T-helper 1 cell treated with Interleukin-12 subunit alpha and Interleukin-12 subunit beta and Interleukin-4 antibody, amounts not matched to agents 30 μg/mL and 1 μg/mL, for 36 hours (primary cell): ENCODE measurements at regions not wholly inside any gene's neighbourhood (a gene's known extent, or its start where the extent isn't known, plus 50 kb on each side); places are given as distances from the start of the nearest gene placed in this dataset.

Experiments used
- H3K27ac Mint-ChIP-seq: one replicate; pipeline ENCODE4 v1.8.0; 2021; ENCODE audit warnings: mild to moderate bottlenecking, mixed read lengths
- H3K27me3 Mint-ChIP-seq: one replicate; pipeline ENCODE4 v1.8.0; 2021; ENCODE audit warnings: low read depth, mixed read lengths
- H3K36me3 Mint-ChIP-seq: one replicate; pipeline ENCODE4 v1.8.0; 2021; ENCODE audit warnings: low read depth, mixed read lengths
- H3K4me1 Mint-ChIP-seq: one replicate; pipeline ENCODE4 v1.8.0; 2021; ENCODE audit warnings: low read depth, mixed read lengths
- H3K4me3 Mint-ChIP-seq: one replicate; pipeline ENCODE4 v1.8.0; 2021; ENCODE audit warnings: mild to moderate bottlenecking, moderate library complexity, mixed read lengths
- H3K9me3 Mint-ChIP-seq: one replicate; pipeline ENCODE4 v1.8.0; 2021; ENCODE audit warnings: mixed read lengths

DNA sequence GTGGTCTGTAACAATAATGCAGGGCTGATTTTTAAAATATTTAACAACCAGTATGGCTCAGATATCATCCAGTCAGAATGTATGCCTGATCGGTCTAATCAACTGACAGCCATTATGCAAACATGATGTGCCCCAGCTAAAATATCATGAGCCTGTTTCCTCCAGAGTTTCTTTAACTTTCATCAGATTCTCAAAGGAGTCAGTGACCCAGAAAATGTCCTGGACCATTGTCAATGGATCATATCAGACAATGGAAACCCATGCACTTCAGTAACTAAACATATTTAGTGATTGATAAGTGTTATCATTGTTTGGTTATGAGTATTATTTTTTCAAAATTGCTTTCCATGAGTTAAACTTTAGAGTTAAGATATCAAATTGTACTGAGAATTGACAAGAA lies 173.5 kb downstream of the LMBRD1 start:
- Mint-ChIP-seq H3K27me3 (peaks cover 18% of the 10 kb centered on the region), H3K9me3 (no peaks in the 10 kb centered on the region), H3K4me1 (no peaks in the 10 kb centered on the region), H3K4me3 (no peak overlapping the region), H3K27ac (no peak overlapping the region), H3K36me3 (no peaks in the 10 kb centered on the region)

DNA sequence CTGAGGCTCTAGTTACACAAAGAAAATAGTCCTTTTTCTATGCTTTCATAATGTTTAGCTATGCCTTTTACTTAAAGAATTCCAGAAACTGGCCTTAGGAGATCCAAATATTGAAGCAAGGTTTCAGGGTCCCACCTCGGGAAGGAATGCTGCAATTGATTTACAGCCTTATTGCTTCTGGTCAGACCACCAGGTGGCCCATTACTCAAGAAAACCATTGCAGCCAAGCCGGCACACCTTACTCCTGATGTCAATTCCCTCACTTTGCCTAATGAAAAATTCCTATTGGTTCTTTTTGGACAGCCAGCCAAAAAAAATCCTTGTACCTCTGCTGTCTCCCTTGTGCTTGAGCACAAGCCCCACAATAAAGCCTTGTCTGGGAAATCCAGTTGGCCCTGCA lies 173.9 kb downstream of the LMBRD1 start:
- Mint-ChIP-seq H3K27me3 (peaks cover 18% of the 10 kb centered on the region), H3K4me3 (no peak overlapping the region), H3K4me1 (no peaks in the 10 kb centered on the region), H3K9me3 (no peaks in the 10 kb centered on the region), H3K36me3 (no peaks in the 10 kb centered on the region), H3K27ac (no peak overlapping the region)

DNA sequence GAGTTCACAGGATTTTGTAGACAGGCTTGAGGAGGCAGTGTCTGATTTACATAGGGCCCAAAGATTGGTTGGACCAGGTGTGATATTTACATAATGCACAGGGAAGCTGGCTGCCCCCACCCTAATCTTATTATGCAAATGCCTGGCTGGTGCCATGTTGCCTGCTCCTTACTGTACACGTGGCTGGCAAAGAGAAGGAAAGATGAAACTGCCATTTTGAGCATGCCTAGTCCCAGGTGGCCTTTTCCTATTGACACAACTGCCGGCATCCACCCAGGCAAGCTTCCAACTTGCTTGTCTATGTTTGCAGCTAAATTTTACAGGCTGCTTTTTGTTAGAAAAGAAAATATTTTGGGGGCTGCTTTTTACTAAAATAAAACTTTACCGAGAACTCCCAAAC lies 174.6 kb downstream of the LMBRD1 start:
- H3K27me3 Mint-ChIP-seq = peaks cover 14% of the 10 kb centered on the region
- H3K36me3 Mint-ChIP-seq = no peaks in the 10 kb centered on the region
- no peak overlapping the region for H3K27ac Mint-ChIP-seq
- no peaks in the 10 kb centered on the region for H3K9me3 Mint-ChIP-seq
- no peak overlapping the region for H3K4me3 Mint-ChIP-seq
- H3K4me1 Mint-ChIP-seq = no peaks in the 10 kb centered on the region

DNA sequence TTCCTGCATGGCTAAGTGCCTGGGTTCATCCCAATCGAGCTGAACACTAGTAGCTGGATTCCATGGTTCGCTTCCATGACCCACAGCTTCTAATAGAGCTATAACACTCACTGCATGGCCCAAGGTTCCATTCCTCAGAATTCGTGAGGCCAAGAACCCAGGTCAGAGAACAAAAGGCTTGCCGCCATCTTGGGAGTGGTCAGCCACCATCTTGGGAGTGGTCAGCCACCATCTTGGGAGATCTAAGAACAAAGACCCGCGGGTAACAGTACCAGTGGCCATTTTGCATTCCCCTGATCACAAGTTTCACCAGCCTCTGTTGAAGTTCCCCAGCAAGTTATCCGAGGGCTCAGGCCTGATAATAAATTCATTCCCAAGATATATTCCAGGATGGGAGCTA lies 179.6 kb downstream of the LMBRD1 start:
- no peaks in the 10 kb centered on the region for H3K36me3 Mint-ChIP-seq
- no peaks in the 10 kb centered on the region for H3K27me3 Mint-ChIP-seq
- no peak overlapping the region for H3K4me3 Mint-ChIP-seq
- H3K27ac Mint-ChIP-seq = no peak overlapping the region
- H3K9me3 Mint-ChIP-seq = no peaks in the 10 kb centered on the region
- H3K4me1 Mint-ChIP-seq = no peaks in the 10 kb centered on the region

DNA sequence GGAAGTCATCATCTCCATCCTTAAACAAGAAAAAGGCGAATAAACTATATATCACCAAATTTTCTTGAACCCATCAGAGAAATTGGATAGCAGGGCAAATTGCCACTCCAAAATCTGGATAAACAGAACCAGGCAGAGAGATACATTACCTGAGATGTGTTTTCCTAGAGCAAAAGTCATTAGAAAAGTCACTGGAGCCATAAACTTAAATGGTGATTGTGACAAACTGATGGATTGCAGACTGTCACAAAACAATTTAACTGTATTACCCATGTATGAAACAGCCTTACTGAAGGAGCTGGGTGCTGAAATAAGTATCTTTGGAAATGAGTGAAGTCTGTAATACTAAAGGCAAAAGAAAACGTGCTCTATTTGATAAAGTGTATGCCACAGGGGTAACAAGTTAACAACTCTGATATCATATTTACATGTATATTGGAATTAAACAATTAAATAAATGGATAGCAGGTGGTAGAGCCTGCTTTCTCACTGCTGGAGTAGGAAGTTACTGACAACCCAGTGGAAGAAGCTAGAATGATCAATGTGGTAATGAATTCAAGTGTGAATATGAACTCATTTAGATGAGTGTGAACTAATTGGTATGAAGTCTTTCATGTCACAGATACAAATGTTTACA lies 186.9 kb downstream of the LMBRD1 start:
- Mint-ChIP-seq H3K27me3 (peaks cover 11% of the 10 kb centered on the region), H3K4me3 (no peak overlapping the region), H3K36me3 (no peaks in the 10 kb centered on the region), H3K4me1 (no peaks in the 10 kb centered on the region), H3K27ac (no peak overlapping the region), H3K9me3 (no peaks in the 10 kb centered on the region)

DNA sequence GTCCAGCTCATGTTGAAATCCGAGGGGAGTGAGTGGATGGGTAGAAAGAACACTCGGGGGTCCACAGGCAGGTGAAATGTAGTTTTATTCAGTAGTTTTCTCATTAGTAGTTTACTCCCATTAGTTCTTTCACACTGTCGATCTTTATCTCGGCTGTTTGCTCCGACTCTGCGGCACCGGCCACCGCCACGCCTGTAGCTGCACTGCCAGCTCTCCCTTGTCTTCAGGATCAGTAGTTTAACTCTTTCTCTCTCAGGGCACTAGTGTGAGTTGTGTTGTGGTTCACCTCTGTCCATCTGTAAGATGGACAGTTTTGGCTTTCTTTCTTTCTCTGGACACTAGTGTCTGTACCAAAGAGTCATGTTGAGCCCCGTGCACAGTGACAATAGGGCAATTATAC lies 195.7 kb downstream of the LMBRD1 start:
- Mint-ChIP-seq H3K27ac (no peak overlapping the region), H3K4me3 (no peak overlapping the region), H3K27me3 (peaks cover 20% of the 10 kb centered on the region), H3K36me3 (no peaks in the 10 kb centered on the region), H3K9me3 (no peaks in the 10 kb centered on the region), H3K4me1 (no peaks in the 10 kb centered on the region)

DNA sequence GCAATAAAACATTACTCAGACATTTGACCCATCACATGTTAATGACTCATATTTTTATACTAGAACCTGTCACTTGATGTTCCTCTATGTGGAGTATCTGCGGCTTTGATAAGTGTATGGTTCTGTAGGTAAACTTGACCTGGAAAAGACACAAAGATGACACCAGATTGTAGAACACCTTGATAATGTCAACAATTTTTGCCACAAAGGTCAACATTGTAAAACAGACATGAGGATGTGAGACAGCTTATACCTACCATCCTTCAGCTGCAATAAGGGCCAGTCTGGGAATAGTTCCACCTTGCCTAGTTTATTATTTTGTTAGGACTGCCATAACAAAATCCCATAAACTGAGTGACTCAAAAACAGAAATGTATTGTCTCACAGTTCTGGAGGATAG lies 202.4 kb downstream of the LMBRD1 start:
- Mint-ChIP-seq H3K36me3 (no peaks in the 10 kb centered on the region), H3K27ac (no peak overlapping the region), H3K4me3 (no peak overlapping the region), H3K27me3 (peaks cover 9% of the 10 kb centered on the region), H3K9me3 (no peaks in the 10 kb centered on the region), H3K4me1 (no peaks in the 10 kb centered on the region)

DNA sequence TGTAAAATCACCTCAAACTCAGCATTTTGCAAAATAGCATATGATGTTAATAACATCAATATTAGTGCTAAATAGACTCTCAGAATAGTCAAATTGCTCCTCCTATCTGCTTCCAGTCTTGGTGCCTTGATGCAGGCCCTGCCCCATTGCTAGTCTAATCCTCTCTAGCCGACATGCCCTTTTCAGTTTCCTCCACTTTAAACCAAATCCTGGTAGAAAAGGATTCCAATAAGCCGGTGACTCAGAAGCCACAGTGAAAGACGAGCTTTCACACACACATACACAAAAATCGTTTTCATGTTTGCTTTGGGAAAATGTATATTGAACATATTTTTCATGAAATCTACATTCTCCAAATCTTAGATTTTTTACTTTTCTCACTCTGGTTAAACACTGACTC lies 203.1 kb downstream of the LMBRD1 start:
- Mint-ChIP-seq H3K4me1 (no peaks in the 10 kb centered on the region), H3K36me3 (no peaks in the 10 kb centered on the region), H3K27ac (no peak overlapping the region), H3K9me3 (no peaks in the 10 kb centered on the region), H3K4me3 (no peak overlapping the region), H3K27me3 (peaks cover 9% of the 10 kb centered on the region)

DNA sequence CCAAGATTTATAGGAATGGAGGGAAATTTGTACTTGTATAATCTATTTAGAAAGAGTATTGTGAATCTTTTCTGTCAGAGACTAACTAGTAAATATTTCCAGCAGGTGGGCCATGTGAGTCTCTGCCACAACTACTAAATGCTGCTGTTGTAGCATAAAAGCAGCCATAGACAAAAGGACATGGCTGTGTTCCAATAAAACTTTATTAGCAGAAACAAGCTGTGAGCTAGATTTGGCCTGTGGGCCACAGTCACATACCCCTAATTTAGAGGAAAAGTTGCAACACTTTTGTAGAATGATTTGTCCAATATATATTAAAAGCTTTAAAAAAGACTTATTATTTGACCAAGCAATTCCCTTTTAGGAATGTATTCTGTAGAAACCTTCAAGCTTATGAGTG lies 207.2 kb downstream of the LMBRD1 start:
- Mint-ChIP-seq H3K9me3 (no peaks in the 10 kb centered on the region), H3K27me3 (peaks cover 22% of the 10 kb centered on the region), H3K4me3 (no peak overlapping the region), H3K27ac (no peak overlapping the region), H3K36me3 (no peaks in the 10 kb centered on the region), H3K4me1 (peaks cover 7% of the 10 kb centered on the region)

DNA sequence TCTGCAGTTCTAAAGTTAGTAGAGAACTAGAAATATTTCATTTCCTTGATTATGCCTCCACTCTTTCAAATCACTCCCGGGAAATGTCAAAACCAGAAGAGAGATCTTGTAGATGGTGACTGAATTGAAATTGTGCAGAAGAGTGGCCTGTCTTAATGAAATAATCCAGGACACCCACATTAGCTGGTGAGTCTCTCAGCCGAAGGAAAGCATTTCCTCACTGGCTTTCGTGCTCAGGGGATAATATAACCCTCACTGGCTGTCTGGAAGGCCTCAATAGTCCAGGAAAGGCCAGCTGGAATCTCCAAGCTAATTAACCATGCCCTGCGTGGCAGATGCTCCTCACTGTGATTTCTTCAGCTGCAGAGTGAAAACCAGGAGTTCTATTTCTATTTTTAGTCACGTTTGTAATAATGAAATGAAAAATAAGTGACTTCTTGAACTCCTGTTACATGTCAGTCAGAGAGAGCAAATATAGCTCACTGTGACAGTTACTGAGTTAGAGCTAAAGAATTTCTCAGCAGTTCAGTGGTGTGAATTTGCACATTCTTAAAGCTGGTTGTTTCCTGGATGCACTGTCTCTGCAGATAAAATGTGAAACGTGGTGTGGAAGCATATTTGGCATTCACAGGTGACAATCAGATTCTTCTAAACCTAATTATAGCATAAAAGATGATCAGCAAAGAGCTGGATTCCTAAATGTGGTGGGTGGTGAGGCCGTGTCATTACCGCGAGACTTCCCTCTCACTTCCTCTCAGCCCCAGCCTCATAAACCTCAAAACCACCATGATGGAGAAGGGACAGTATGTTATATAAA lies 211.7 kb downstream of the LMBRD1 start:
- Mint-ChIP-seq H3K4me3 (no peak overlapping the region), H3K4me1 (peaks cover 7% of the 10 kb centered on the region), H3K36me3 (no peaks in the 10 kb centered on the region), H3K27me3 (peaks cover 29% of the 10 kb centered on the region), H3K27ac (peak overlapping the region; percentile 22), H3K9me3 (no peaks in the 10 kb centered on the region)

DNA sequence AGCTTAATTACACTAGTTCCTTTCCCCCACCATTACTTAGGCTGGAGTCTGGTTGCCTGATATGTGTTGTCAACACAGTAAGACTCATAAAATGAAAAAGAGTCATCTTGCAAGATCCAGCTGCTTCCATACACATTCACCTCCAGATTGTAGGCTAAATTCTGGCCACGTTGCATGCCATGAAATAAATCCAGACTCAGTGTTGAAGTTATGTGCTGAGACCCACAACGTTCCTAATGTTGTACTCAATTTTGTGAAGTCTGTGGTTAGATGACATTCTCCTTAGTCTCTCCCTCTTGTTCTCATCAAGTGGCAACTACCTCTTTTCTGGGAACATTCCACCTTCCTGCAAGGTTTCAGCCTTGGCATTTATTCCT lies 212.3 kb downstream of the LMBRD1 start:
- no peak overlapping the region for H3K27ac Mint-ChIP-seq
- H3K36me3 Mint-ChIP-seq = no peaks in the 10 kb centered on the region
- H3K27me3 Mint-ChIP-seq = peaks cover 29% of the 10 kb centered on the region
- no peak overlapping the region for H3K4me3 Mint-ChIP-seq
- H3K4me1 Mint-ChIP-seq = peaks cover 7% of the 10 kb centered on the region
- H3K9me3 Mint-ChIP-seq = no peaks in the 10 kb centered on the region

DNA sequence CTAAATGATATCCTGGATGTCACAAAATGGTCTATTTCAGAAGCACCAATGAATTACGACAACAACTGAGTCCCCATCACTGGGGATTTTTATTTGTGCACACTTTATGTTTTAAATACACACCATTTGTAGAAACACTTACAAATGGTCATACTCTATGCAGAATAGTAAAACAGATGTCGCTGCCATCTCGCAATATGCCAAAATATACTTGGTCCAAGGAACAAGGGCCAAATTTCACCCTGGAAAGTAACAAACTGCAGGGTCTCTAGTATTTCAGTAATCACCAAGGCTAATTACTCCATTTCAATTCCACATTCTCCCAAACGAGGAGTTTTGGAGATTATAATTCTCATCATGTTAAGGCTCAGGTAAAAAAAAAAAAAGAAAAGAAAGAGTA lies 215.2 kb downstream of the LMBRD1 start:
- H3K4me1 Mint-ChIP-seq = peaks cover 7% of the 10 kb centered on the region
- H3K4me3 Mint-ChIP-seq = no peak overlapping the region
- no peaks in the 10 kb centered on the region for H3K36me3 Mint-ChIP-seq

DNA sequence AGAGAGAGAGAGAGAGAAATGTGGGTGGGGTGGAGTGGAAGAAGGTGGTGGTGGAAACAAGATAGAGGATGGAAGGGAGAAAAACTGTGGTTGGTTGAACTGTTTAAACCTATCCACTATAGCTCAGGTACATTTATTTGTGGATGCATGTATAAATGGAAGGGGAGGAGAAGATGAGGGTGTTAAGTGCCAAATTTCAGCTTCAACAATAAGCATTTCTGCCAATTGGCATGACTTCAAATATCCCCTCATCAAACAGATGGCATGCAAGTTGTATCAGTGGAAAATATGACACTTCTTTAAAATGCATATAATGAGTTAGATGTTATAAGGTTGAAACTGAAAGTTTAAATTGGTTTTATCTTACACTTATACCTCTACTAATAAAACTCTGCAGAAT lies 216.1 kb downstream of the LMBRD1 start:
- Mint-ChIP-seq H3K36me3 (no peaks in the 10 kb centered on the region), H3K27ac (no peak overlapping the region), H3K9me3 (no peaks in the 10 kb centered on the region), H3K4me3 (no peak overlapping the region), H3K27me3 (peaks cover 23% of the 10 kb centered on the region), H3K4me1 (peaks cover 7% of the 10 kb centered on the region)

More for the DNA sequence above, 215.2 kb downstream of the LMBRD1 start:
- H3K9me3 Mint-ChIP-seq = no peaks in the 10 kb centered on the region
- peaks cover 26% of the 10 kb centered on the region for H3K27me3 Mint-ChIP-seq
- no peak overlapping the region for H3K27ac Mint-ChIP-seq

DNA sequence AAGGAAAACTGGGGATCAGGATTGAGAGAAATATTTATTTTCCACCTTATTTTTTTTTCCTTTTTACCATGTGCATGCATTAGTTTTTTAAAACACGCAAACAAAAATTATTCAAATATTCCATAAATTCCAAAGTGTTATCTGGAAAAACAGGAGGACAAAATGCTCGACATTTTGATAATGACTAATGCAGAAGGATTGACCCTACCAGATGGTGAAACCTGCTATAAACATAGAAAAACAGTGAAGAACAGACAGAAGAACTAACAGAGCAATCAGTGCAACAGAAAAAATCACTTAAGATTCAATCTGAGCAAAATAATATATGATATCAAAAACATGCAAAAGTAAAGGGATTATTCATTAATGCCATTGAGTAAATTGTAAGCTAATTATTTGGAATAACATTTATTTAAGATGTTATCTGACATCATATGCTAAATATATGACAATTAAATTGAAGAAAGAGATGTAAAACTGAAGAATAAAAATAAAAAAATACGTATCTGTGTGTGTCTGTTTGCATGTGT lies 218.4 kb downstream of the LMBRD1 start:
- Mint-ChIP-seq H3K36me3 (no peaks in the 10 kb centered on the region), H3K4me1 (no peaks in the 10 kb centered on the region), H3K4me3 (no peak overlapping the region), H3K27me3 (peaks cover 11% of the 10 kb centered on the region), H3K9me3 (no peaks in the 10 kb centered on the region), H3K27ac (no peak overlapping the region)

DNA sequence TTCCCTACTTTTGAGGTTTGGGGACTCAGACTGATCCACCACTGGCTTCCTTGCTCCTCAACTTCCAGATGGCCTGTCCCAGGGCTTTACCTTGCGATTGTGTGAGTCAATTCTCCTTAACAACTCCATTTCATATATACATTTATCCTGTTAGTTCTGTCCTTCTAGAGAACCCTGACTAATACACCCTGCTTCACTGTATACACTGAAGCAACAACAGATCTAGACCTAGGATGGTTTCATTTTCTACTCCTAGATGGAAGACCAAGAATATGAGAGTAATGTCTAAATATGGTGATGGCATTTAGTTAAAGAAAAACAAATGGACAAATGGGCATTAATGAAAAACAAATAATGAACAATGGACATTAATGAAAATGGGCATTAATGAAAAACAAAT lies 225.6 kb downstream of the LMBRD1 start:
- no peaks in the 10 kb centered on the region for H3K4me1 Mint-ChIP-seq
- H3K27ac Mint-ChIP-seq = no peak overlapping the region
- H3K9me3 Mint-ChIP-seq = peaks cover 3% of the 10 kb centered on the region
- no peaks in the 10 kb centered on the region for H3K36me3 Mint-ChIP-seq
- H3K27me3 Mint-ChIP-seq = peaks cover 3% of the 10 kb centered on the region
- H3K4me3 Mint-ChIP-seq = no peak overlapping the region
